Activated CD4-positive, CD25-positive, alpha-beta regulatory T cell treated with anti-CD3 and anti-CD28 coated beads, Interleukin-2, amount 50 U/mL, for 16 hours (primary cell): ENCODE measurements at regions not wholly inside any gene's neighbourhood (a gene's known extent, or its start where the extent isn't known, plus 50 kb on each side); places are given as distances from the start of the nearest gene placed in this dataset.

ENCODE experiments used
- DNase-seq: peaks from one replicate; pipeline ENCODE4 v3.0.0-alpha.2; 2020; ENCODE audit warnings: low read depth, low spot score

GRCh38 chr7:32179567-32179966, 109.4 kb upstream of the PDE1C start:
- no peak for DNase-seq

- no peak for DNase-seq
Observed at GRCh38 chr7:32178677-32179366, 108.6 kb upstream of the PDE1C start.

DNA sequence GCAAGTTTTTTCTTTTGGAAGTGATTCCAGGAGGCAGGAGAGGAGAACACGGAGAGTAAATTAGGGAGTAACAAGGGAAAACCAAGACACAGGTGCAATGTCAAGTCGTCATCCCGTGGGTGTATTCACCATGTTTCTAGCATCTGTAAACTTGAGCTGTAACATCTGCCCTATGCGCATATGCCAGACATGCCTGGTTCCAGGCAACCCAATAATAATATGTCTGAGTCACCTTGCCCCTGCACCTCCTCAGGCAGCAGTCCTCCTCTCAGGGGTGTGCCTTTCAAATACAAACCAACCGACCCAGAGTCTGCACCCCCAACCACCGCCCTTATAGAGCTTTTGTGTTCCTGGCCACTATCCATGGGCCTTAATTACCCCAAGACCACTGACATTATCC, 107.0 kb upstream of the PDE1C start:
- no peak for DNase-seq

GRCh38 chr7:32175099-32175498, 104.9 kb upstream of the PDE1C start:
- no peak for DNase-seq

DNA sequence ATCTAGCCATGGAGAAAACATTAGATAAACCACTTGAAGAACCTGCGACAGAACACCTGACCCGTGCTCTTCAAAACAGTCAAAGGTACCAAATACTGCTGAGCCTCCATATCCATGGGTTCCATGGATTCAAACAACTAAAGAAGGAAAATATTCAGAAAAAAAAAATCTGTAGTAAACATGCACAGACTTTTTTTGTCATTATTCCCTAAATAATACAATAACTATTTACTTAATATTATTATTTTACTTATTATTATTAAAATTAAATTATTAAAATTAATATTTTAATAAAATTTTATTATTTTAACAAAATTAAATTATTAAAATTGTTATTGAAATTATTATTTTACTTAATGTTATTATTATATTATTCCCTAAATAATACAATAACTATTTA, 101.0 kb upstream of the PDE1C start:
- DNase-seq = no peak

GRCh38 chr7:32170838-32171237, 100.6 kb upstream of the PDE1C start:
- DNase-seq = no peak

- no peak for DNase-seq
Observed at GRCh38 chr7:32169228-32169627, 99.0 kb upstream of the PDE1C start.

DNA sequence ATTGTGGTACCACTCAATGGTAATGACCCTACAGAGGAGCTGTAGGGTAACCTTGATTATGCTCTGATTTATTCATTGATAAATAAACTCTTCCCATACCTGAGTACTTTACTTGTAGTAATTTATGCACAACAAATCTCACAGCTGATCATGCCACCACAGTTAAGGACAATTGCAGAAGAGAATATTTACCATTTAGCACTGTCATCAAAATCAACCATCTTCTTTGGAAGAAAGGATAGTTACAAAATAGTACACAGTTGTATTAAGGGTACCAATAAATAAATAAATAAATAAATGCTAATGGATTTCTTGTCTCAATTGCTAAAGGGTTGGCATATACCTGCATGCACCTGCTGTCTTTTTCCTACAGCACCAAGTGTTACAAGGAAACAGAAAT, 97.6 kb upstream of the PDE1C start:
- no peak for DNase-seq

DNA sequence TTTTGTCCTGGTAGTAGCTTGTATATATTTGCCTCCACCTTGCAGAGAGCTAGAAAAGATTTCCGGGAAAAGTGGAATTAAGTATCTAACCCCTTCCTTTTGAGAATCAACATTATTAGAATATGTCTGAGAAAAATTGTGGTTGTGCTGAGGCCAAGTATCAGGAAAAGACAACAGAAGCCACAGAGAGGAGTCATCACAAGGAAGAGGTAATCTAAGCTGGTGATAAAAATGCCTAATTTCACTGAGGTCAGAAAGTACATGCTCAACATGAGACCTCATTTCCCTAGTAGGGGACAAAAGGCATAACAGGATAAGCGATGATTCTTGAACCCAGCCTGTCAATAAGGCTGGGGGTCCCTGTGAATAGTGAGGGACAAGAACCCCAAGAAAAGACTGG, 97.0 kb upstream of the PDE1C start:
- DNase-seq = no peak

GRCh38 chr7:32164341-32164996, 94.3 kb upstream of the PDE1C start:
- DNase-seq = no peak

GRCh38 chr7:32163896-32164295, 93.7 kb upstream of the PDE1C start:
- DNase-seq = no peak

GRCh38 chr7:32163141-32163806, 93.1 kb upstream of the PDE1C start:
- no peak for DNase-seq

GRCh38 chr7:32161708-32162107, 91.5 kb upstream of the PDE1C start:
- no peak for DNase-seq

GRCh38 chr7:32158751-32159745, 88.8 kb upstream of the PDE1C start:
- DNase-seq = no peak

DNA sequence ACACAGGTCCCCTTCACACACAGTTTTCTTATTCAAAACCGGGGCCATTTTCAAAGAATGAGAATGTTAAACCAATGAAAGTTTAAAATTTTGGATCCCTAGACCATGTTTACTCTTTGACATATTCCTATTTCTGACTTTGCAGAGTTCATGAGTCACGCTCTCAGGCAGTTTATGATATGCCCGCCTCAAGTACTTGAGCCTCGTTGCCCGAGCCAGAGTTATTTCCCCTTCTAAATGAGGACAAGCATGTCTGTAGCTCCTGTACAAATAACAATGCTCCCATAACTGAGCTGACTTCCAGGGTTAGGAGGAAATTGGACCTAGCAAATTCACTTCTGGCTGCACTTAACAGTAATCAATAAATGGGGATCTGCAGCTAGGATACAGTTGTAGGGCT, 87.9 kb upstream of the PDE1C start:
- DNase-seq = no peak

GRCh38 chr7:32155712-32156111, 85.5 kb upstream of the PDE1C start:
- DNase-seq = no peak

DNA sequence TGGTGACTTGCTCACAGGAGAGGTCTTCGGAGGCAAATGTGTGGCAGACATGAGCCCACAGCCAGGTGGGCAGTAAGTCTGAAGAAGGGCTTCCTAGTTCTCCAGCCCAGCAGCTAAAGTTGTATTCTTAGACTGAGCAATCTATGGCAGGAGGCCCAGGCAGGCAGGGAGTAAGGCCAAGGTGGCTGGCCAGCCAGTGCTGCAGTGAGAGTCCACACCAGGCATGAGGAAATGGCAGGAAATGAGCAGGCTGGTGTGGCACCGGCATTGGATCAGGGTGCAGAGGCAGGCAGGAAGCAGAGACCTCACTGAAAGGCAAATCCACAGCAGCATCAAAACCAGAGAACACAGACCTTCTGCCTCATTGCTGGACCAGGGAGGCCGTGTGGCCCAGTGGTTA, 84.6 kb upstream of the PDE1C start:
- DNase-seq = no peak

- no peak for DNase-seq
Observed at GRCh38 chr7:32153006-32153405, 82.8 kb upstream of the PDE1C start.

DNA sequence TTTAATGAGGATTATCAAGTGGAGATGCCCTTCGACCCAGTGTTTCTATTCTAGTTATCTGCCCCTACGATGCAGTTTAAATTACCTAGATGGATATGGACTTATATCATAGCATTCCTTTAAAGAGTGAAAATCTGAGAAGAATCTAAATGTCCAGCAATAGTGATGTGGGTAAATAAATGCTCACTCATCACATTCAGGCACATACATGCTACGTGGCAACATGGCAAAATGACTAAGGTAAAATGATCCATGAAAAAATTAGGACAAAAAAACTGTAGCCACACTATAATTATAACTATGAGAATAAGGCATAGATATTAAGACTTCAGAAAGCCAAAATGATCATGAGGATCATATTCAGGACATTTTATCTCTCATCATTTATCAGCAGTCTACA, 82.4 kb upstream of the PDE1C start:
- DNase-seq = no peak

DNA sequence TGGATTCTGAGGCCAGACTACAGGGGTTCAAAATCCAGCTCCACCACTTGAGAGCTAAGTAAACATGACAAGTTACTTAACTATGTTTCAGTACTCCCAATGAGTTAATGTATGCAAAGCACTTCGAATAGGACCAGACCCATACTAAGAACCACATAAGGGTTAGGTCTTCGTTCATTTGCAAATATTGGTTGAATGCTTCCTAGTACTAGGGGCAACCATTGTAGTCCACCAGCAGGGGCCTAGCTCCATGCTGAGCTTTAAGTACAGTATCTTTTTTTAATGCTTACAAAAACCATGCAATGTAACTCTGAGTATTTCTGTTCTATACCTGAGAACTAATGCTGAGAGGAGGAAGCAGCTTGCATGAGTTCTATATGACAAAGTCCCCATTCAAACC, 80.4 kb upstream of the PDE1C start:
- no peak for DNase-seq

DNA sequence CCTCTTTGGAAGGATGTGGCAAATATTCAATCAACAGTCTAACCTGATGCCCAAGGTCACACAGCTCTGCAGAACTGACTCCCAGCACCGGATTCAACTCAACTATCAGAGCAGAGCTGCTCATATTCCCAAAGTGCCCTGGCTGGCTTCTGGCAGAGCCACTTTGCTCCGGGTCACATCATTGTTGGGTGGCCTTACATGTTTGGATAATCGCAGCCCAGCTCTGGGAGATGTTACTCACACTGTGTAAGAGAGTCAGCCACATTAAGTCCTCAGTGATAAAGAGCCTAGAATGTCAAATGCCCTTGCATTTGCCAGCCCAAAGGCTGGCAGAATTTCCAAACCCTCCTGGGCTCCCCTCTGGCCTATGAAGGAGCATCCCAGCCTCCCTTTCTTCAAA, 79.8 kb upstream of the PDE1C start:
- no peak for DNase-seq
